ENCODE measurements at regions not wholly inside any gene's neighbourhood (a gene's known extent, or its start where the extent isn't known, plus 50 kb on each side); places are given as distances from the start of the nearest gene placed in this dataset.
"Not testable (repeated sequence)": the region's sequence is repeated elsewhere in the genome, so short reads cannot be mapped to it uniquely, and the experiment has no call there.

- DNase-seq (ENCODE audit: low read depth in 3 of 3, low spot score in 2 of 3) = not testable (repeated sequence)
Measured at GRCh38 chr16:29297809-29298177, 108.7 kb downstream of the NPIPB11 start.

DNA sequence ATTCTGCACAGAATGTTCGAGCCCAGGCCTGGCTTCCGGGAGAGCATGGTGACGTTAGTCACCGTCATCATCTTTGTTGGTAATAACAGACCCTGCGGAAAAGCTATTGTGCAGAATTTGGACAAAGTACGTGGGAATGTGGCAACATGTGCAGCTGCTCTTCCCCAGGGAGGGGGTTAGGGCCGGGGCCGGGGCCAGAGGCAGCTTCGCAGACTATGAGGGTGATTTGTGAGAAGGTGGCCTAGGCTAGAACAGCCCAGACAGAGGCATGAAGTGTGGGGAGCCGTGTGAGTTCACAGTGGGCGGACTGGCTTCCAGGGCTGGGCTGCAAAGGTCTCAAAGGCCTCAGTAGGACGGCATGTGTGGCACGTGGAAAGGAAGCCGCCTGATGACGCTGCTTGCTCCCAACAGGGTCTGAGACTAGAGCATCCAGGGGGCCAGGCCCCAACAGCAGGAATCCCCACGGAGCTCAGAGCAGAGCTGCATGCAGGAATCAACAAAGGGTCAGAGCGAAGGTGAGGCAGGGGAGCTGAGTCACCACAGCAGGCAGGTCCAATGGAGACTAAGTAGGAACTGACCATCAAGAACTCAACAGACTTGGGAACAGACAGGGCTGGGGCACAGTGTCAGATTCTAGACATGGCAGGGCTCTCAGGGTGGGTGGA lies 109.2 kb downstream of the NPIPB11 start:
- DNase-seq (ENCODE audit: low read depth in 3 of 3, low spot score in 2 of 3) = not testable (repeated sequence)

- not testable (repeated sequence) for DNase-seq (ENCODE audit: low read depth in 3 of 3, low spot score in 2 of 3)
Measured at GRCh38 chr16:29296176-29296575, 110.3 kb downstream of the NPIPB11 start.

GRCh38 chr16:29294951-29295795 lies 111.3 kb downstream of the NPIPB11 start:
- DNase-seq (ENCODE audit: low read depth in 3 of 3, low spot score in 2 of 3) = not testable (repeated sequence)

- DNase-seq (ENCODE audit: low read depth in 3 of 3, low spot score in 2 of 3) = not testable (repeated sequence)
Measured at GRCh38 chr16:29294400-29294933, 112.0 kb downstream of the NPIPB11 start.

- DNase-seq (ENCODE audit: low read depth in 3 of 3, low spot score in 2 of 3) = not testable (repeated sequence)
Measured at GRCh38 chr16:29293545-29293944, 113.0 kb downstream of the NPIPB11 start.

DNA sequence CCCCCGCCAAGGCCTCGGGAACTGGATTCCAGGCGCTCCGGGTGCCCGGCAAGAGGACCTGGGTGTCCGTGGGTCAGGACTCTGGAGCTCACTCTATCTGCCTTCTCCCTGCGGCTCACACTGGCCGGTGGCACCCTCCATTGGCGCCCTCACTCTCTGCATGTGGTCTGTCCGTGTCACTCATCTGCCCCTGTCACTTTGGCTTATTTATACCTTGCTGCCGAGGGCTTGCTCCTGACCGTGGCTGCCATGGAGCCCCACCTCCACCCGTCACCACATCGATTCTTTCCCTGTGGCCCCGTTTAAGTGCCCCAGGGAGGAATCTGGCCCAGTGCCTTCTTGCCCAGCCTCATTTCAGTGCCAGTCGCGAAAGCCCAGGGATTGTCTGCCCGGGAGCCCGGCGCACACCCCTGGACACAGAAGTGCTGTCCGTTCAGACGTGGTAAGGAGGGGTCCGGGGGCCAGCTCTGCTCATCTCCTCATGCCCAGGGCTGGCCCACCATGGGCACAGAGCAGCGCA lies 113.5 kb downstream of the NPIPB11 start:
- not testable (repeated sequence) for DNase-seq (ENCODE audit: low read depth in 3 of 3, low spot score in 2 of 3)

DNA sequence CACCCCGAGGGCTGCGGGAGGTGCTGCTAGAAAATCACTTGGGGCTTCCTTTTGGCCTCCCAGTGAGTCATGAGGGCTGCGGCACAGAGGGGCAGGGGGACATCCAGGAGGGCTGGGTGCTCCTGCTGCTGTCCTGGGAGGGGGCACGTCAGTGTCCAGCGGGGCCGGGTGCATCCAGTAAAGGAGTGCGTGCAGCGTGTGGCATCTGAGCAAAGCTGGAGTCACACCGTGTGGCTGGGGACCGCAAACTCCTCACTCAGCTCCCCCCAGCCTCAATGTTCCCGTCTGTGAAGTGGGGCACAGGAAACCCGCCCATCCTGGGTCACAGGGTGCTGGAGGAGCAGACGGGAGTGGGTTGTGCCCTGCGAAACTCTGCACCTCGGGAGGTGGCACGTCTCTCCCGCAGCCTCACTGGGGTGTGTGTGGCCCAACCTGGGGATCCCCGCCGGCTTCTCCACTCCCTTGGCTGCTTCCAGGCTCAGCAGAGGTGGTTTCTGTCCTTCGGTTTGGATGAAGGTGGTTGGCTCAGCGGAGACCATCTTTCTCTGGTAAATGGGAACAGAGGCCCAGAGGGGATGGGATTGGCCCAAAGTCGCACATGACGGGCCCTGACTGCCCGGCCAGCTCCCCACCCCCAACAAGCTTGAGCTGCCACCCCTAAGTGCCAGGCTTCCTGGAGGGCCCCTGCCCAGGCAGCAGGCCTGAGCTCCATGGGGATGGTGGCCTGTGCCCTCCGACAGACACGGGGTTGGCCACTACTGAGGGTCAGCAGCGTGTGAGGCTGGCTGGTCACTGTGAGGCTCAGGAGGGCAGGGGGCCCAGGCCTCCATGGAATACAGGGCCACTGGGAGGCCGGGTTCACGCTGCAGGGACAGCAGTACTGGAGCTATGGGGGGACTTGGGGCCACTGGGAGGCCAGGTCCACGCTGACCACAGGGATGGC lies 114.9 kb downstream of the NPIPB11 start:
- DNase-seq (ENCODE audit: low read depth in 3 of 3, low spot score in 2 of 3) = not testable (repeated sequence)

DNA sequence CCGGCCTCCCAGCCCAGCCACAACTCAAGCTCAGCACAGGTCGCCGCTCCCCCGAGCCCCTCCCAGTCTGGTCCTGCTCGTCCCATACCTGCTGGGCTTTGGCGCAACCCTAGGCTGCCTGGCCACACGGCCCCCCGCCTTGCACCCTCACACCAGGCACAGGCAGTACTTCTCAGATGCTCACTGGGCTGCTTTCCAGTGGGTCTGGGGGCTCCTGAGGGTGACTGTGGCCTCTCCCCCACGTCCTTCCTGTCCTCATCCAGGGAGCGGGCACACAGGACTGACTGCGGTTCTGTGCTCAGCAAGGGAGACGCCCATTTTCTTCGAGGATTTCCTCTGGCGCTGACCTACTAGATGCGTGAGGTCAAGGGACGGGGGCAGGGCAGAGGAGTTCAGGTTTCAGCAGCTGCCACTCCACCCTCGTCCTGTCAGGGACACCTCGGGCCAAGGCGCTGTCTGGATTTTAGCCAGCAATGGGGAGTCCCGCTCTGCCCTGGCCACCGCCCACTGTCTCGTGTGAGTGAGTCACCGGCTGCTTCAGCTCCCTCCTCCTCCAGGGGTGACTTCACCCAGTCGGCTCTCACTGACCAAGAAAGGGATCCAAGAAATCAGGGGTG lies 115.8 kb downstream of the NPIPB11 start:
- no peak for DNase-seq (ENCODE audit: low read depth in 3 of 3, low spot score in 2 of 3)

DNA sequence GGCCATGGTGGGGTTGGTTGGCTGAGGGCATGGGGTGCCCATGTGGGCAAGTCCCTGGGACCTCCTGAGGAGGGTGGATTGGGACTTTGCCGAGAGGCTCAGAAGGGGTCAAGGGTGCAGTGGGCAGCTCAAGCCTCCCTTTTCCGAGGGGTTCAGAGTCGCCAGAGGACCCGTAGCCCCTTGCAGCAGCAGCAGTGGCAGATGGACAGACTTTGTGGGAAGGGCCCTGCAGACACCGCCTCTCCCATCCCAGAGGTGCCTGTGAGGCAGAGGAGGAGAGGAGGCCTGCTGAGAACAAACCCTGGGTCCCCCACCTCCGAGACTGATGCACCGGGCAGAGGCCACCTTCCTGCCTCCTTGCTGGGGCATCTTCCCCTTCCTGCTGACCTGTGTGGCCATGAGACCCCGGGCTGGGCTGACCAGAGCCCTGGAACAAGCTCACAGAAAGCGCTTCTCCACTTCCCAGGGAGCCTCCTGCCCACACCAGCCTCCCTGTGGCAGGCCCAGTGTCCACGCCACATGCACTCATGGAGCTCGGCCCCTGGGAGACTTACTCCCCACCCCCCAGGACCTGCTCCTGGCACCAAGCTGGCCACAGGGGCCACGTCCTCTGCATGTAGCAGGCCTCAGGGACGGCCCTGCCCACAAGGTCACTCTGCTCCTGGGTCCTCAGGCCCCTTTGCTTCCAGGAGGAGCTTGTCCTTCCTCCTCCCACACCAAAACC lies 116.8 kb downstream of the NPIPB11 start:
- not testable (repeated sequence) for DNase-seq (ENCODE audit: low read depth in 3 of 3, low spot score in 2 of 3)

- DNase-seq (ENCODE audit: low read depth in 3 of 3, low spot score in 2 of 3) = not testable (repeated sequence)
Measured at GRCh38 chr16:29288711-29289474, 117.6 kb downstream of the NPIPB11 start.

GRCh38 chr16:29287871-29288535 lies 118.5 kb downstream of the NPIPB11 start:
- DNase-seq (ENCODE audit: low read depth in 3 of 3, low spot score in 2 of 3) = not testable (repeated sequence)

- not testable (repeated sequence) for DNase-seq (ENCODE audit: low read depth in 3 of 3, low spot score in 2 of 3)
Measured at GRCh38 chr16:29287246-29287645, 119.3 kb downstream of the NPIPB11 start.

DNA sequence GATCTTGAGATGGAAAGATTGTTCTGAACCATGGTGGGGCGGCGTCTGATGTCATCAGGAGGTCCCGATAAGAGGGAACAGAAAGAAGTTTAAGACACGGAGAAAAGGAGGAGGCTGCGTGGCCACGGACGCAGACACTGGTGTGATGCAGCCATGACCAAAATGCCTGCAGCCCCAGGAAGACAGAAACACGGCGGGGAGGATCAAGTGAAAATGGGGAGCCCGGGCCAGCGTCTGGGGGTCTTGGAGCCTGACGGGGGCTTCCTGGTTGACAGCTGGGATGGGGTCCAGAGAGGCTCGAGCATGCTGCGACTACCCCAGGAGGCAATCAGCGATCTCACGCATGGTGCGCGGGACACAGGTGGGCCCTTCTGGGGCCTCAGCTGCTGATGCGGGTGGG lies 119.7 kb downstream of the NPIPB11 start:
- DNase-seq (ENCODE audit: low read depth in 3 of 3, low spot score in 2 of 3) = not testable (repeated sequence)

DNA sequence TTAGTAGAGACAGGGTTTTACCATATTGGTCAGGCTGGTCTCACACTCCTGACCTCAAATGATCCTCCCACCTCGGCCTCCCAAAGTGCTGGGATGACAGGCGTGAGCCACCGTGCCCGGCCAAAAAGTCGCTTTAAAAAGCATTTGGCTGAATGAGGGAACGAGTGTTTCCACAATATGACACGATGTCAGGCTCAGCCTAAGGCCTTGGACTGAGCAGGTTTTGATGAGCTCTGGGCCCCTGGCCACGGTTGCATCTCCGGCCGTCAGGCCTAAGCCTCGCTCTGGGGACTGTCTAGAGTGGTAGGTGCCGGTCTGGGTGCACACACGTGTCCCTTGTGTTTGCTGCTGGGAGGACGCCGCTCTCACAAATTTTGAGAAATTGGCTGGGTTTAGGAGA lies 120.3 kb downstream of the NPIPB11 start:
- not testable (repeated sequence) for DNase-seq (ENCODE audit: low read depth in 3 of 3, low spot score in 2 of 3)

DNA sequence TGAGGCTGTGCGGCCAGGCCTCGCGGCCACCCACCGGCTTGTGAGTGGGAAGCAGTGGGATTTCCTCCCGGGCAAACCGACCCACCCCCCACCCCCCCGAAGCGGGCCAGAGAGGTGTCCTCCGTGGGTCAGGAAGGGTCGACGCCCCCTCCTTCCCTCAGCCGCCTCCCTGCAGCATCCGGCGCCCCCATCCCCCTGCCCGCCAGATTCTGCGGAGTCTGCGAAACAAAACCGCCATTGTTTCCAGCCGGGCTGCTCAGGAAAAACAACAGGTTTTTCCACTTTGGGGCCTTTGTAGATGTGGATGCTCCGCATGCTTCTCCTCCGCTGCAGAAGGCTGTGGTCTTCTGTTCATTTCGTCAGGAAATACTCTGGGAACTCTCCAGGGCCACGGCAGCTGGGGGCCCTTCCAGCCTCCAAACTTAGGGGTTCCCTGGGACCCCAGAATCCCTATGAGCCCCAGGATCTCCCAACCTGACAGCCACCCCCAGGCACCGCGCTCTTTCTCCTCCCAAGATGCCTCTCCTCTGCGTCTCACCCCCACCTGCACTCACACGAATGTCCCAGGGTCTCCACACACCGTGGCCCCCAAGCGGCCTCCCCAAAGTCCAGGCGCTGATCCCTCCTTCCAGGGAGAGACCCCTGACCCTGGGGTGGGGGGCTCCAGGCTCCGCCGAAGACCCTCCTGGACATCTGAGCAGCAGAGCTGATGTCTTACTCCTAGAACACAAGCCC lies 121.2 kb downstream of the NPIPB11 start:
- DNase-seq (ENCODE audit: low read depth in 3 of 3, low spot score in 2 of 3) = not testable (repeated sequence)

- DNase-seq (ENCODE audit: low read depth in 3 of 3, low spot score in 2 of 3) = not testable (repeated sequence)
Measured at GRCh38 chr16:29284723-29285122, 121.8 kb downstream of the NPIPB11 start.
